ENCODE measurements at regions not wholly inside any gene's neighbourhood (a gene's known extent, or its start where the extent isn't known, plus 50 kb on each side); places are given as distances from the start of the nearest gene placed in this dataset.
"Not testable (repeated sequence)": the region's sequence is repeated elsewhere in the genome, so short reads cannot be mapped to it uniquely, and the experiment has no call there.

GRCh38 chr5:100479079-100479688, 56.0 kb upstream of the FAM174A start:
- DNase-seq: peak; percentile 18

- no peak for DNase-seq
These were observed 63.1 kb upstream of the FAM174A start for GRCh38 chr5:100472091-100472490.

GRCh38 chr5:100469767-100470166, 65.4 kb upstream of the FAM174A start:
- no peak for DNase-seq

GRCh38 chr5:100464418-100464817, 70.8 kb upstream of the FAM174A start:
- no peak for DNase-seq

- DNase-seq: no peak
These were observed 78.6 kb upstream of the FAM174A start for GRCh38 chr5:100456615-100457014.

- DNase-seq: no peak
These were observed 83.0 kb upstream of the FAM174A start for GRCh38 chr5:100452126-100452525.

- DNase-seq: no peak
These were observed 87.1 kb upstream of the FAM174A start for GRCh38 chr5:100448111-100448528.

GRCh38 chr5:100446879-100447430, 88.2 kb upstream of the FAM174A start:
- DNase-seq: no peak

- DNase-seq: no peak
These were observed 90.2 kb upstream of the FAM174A start for GRCh38 chr5:100444961-100445360.

GRCh38 chr5:100434815-100435214, 100.4 kb upstream of the FAM174A start:
- DNase-seq: no peak

GRCh38 chr5:100432741-100433140, 102.4 kb upstream of the FAM174A start:
- no peak for DNase-seq

- peak; percentile 14 for DNase-seq
These were observed 104.6 kb upstream of the FAM174A start for GRCh38 chr5:100430268-100431195.

GRCh38 chr5:100424787-100425186, 110.4 kb upstream of the FAM174A start:
- DNase-seq: no peak

GRCh38 chr5:100424017-100424416, 111.2 kb upstream of the FAM174A start:
- DNase-seq: no peak

GRCh38 chr5:100423330-100423729, 111.8 kb upstream of the FAM174A start:
- DNase-seq: no peak

GRCh38 chr5:100421360-100421759, 113.8 kb upstream of the FAM174A start:
- DNase-seq: no peak

GRCh38 chr5:100418231-100418630, 116.9 kb upstream of the FAM174A start:
- no peak for DNase-seq

- DNase-seq: no peak
These were observed 125.5 kb upstream of the FAM174A start for GRCh38 chr5:100409660-100410151.

- DNase-seq: no peak
These were observed 128.1 kb upstream of the FAM174A start for GRCh38 chr5:100407053-100407452.

- no peak for DNase-seq
These were observed 128.5 kb upstream of the FAM174A start for GRCh38 chr5:100406640-100407039.

GRCh38 chr5:100402071-100402470, 133.1 kb upstream of the FAM174A start:
- no peak for DNase-seq

GRCh38 chr5:100401149-100401548, 134.0 kb upstream of the FAM174A start:
- DNase-seq: no peak

GRCh38 chr5:100398815-100399214, 136.4 kb upstream of the FAM174A start:
- DNase-seq: not testable (repeated sequence)
